ENCODE measurements at regions not wholly inside any gene's neighbourhood (a gene's known extent, or its start where the extent isn't known, plus 50 kb on each side); places are given as distances from the start of the nearest gene placed in this dataset.

DNA sequence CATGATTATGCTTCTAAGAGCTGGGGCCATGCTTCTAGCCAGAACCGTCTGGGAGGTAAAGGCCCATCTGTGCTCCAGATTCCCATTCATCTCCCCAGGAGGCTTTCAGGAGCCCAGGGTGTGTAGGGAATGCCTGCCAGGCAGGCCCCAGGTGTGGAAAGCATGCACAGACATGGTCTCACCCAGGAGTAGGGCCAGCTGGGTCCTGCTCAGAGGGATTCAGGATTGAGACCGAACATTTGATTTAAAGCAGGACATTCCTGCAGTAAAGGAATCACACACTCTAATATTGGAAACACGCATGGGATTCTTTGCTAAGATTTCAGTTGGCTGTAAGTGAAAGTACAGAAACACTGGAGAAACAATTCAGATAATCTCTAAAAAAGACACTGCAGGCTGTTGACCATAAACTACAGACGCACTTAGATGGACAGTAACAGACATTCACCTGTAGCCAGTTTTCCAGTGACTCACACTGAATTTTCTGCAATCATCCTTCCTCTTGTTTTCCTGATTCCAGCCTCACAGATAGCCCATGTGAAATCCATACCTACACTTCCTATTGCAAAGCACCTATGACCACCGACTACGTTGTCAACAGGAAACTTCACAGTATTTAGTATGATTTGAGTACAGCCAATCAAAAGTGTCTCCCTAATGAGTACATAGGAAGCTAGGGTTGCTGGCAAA lies 257.8 kb downstream of the TBC1D4 start:
- no TSS peak for BruUV-seq (replicated peaks)
- Mint-ChIP-seq H3K36me3 (ENCODE audit: insufficient read depth, unreplicated experiment) (no peaks in the 10 kb centered on the region), H3K9me3 (ENCODE audit: unreplicated experiment) (no peaks in the 10 kb centered on the region)

DNA sequence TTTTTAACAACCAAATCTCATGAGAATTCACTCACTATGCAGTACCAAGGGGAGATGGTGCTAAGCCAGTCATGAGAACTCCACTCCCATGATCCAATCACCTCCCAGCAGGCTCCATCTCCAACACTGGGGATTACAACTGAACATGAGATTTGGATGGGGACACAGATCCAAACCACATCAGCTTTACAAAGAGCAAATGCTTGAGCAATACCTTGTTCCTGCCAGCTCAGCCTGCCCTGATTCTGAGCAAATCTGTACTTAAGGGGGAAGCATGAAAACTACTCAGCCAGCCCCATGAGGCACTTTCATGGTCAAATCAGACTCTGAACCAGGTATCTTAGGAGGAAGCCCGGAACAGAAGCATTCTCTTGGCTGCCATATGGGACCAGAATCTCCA lies 259.9 kb downstream of the TBC1D4 start:
- ChIA-PET POLR2A (no interaction called here), CTCF (interaction anchor here (0.6 to 0.8 kb wide), 2 partner anchors 37 to 935 kb away, joined by 3 to 4 read pairs; no protein-coding TSS in a partner anchor)
- no peaks in the 10 kb centered on the region for H3K9me3 Mint-ChIP-seq (ENCODE audit: unreplicated experiment)
- H3K4me1 Mint-ChIP-seq (ENCODE audit: insufficient read depth, unreplicated experiment), result peaks cover 47% of the 10 kb centered on the region
- H3K27me3 Mint-ChIP-seq (ENCODE audit: insufficient read depth, unreplicated experiment), result no peaks in the 10 kb centered on the region
- H3K4me3 Mint-ChIP-seq (ENCODE audit: unreplicated experiment), result no peak overlapping the region
- BruUV-seq (replicated peaks), result no TSS peak
- TF ChIP-seq CTCF (IDR thresholded peaks at IDR 0.05; ENCODE audit: unreplicated experiment), result no peak
- DNase-seq (ENCODE audit: unreplicated experiment), result peak; percentile 49
- intact Hi-C loops (cut with micrococcal nuclease), result loop anchor here (10.0 kb wide), 1 partner anchor 777 kb away; no protein-coding TSS in a partner anchor
- no peak overlapping the region for H3K27ac Mint-ChIP-seq (ENCODE audit: low read depth, unreplicated experiment)
- H3K36me3 Mint-ChIP-seq (ENCODE audit: insufficient read depth, unreplicated experiment), result no peaks in the 10 kb centered on the region

More for the DNA sequence above, 257.8 kb downstream of the TBC1D4 start:
- no peak for TF ChIP-seq CTCF (IDR thresholded peaks at IDR 0.05; ENCODE audit: unreplicated experiment)
- Mint-ChIP-seq H3K27me3 (ENCODE audit: insufficient read depth, unreplicated experiment) (no peaks in the 10 kb centered on the region), H3K4me1 (ENCODE audit: insufficient read depth, unreplicated experiment) (peaks cover 55% of the 10 kb centered on the region), H3K27ac (ENCODE audit: low read depth, unreplicated experiment) (no peak overlapping the region), H3K4me3 (ENCODE audit: unreplicated experiment) (no peak overlapping the region)
- DNase-seq (ENCODE audit: unreplicated experiment), result no peak
- POLR2A ChIA-PET, result interaction anchor here (0.6 to 5.2 kb wide), 4 partner anchors 33 to 1507 kb away, joined by 3 to 27 read pairs (median 4); no protein-coding TSS in a partner anchor
- CTCF ChIA-PET, result interaction anchor here (0.6 to 1.3 kb wide), 11 partner anchors 8 to 1503 kb away, joined by 3 to 8 read pairs (median 4); no protein-coding TSS in a partner anchor
- intact Hi-C loops (cut with micrococcal nuclease), result loop anchor here (10.0 kb wide), 1 partner anchor 779 kb away; no protein-coding TSS in a partner anchor

GRCh38 chr13:75220861-75221260 lies 261.1 kb downstream of the TBC1D4 start:
- no peaks in the 10 kb centered on the region for H3K27me3 Mint-ChIP-seq (ENCODE audit: insufficient read depth, unreplicated experiment)
- intact Hi-C loops (cut with micrococcal nuclease), result loop anchor here (10.0 kb wide), 1 partner anchor 776 kb away; no protein-coding TSS in a partner anchor
- CTCF ChIA-PET, result interaction anchor here (0.9 to 6.1 kb wide), 9 partner anchors 234 to 1478 kb away, joined by 3 to 61 read pairs (median 4); no protein-coding TSS in a partner anchor

More at GRCh38 chr13:75220861-75221260, 261.1 kb downstream of the TBC1D4 start:
- Mint-ChIP-seq H3K27ac (ENCODE audit: low read depth, unreplicated experiment) (no peak overlapping the region), H3K4me1 (ENCODE audit: insufficient read depth, unreplicated experiment) (peaks cover 35% of the 10 kb centered on the region), H3K36me3 (ENCODE audit: insufficient read depth, unreplicated experiment) (no peaks in the 10 kb centered on the region), H3K9me3 (ENCODE audit: unreplicated experiment) (no peaks in the 10 kb centered on the region), H3K4me3 (ENCODE audit: unreplicated experiment) (no peak overlapping the region)
- no peak for TF ChIP-seq CTCF (IDR thresholded peaks at IDR 0.05; ENCODE audit: unreplicated experiment)
- POLR2A ChIA-PET, result no interaction called here
- DNase-seq (ENCODE audit: unreplicated experiment), result no peak
- BruUV-seq (replicated peaks), result no TSS peak
